D341Med (cell line): ENCODE measurements at regions not wholly inside any gene's neighbourhood (a gene's known extent, or its start where the extent isn't known, plus 50 kb on each side); places are given as distances from the start of the nearest gene placed in this dataset.

ENCODE experiments used
- DNase-seq: peaks from one replicate; pipeline ENCODE4 v3.0.0; 2012; ENCODE audit warnings: low spot score

- no peak for DNase-seq
Observed at GRCh38 chr1:118346936-118347335, 161.9 kb upstream of the SPAG17 start.

- no peak for DNase-seq
Observed at GRCh38 chr1:118340928-118341910, 156.2 kb upstream of the SPAG17 start.

- DNase-seq: peak; percentile 17
Observed at GRCh38 chr1:118339400-118340124, 154.5 kb upstream of the SPAG17 start.

GRCh38 chr1:118338936-118339335 lies 153.9 kb upstream of the SPAG17 start:
- no peak for DNase-seq

GRCh38 chr1:118337346-118337745 lies 152.3 kb upstream of the SPAG17 start:
- no peak for DNase-seq

- no peak for DNase-seq
Observed at GRCh38 chr1:118335331-118335732, 150.3 kb upstream of the SPAG17 start.

GRCh38 chr1:118334506-118334905 lies 149.5 kb upstream of the SPAG17 start:
- DNase-seq: no peak

- no peak for DNase-seq
Observed at GRCh38 chr1:118333601-118334210, 148.7 kb upstream of the SPAG17 start.

- DNase-seq: no peak
Observed at GRCh38 chr1:118326960-118327629, 142.1 kb upstream of the SPAG17 start.

GRCh38 chr1:118325550-118326225 lies 140.7 kb upstream of the SPAG17 start:
- no peak for DNase-seq

- no peak for DNase-seq
Observed at GRCh38 chr1:118323246-118323645, 138.2 kb upstream of the SPAG17 start.

GRCh38 chr1:118322331-118322730 lies 137.3 kb upstream of the SPAG17 start:
- DNase-seq: no peak

- no peak for DNase-seq
Observed at GRCh38 chr1:118321840-118322239, 136.8 kb upstream of the SPAG17 start.

- no peak for DNase-seq
Observed at GRCh38 chr1:118317842-118318614, 133.0 kb upstream of the SPAG17 start.

GRCh38 chr1:118306851-118307250 lies 121.8 kb upstream of the SPAG17 start:
- no peak for DNase-seq

- peak; percentile 42 for DNase-seq
Observed at GRCh38 chr1:118304722-118305359, 119.8 kb upstream of the SPAG17 start.

- DNase-seq: no peak
Observed at GRCh38 chr1:118303534-118303933, 118.5 kb upstream of the SPAG17 start.

GRCh38 chr1:118303064-118303463 lies 118.0 kb upstream of the SPAG17 start:
- no peak for DNase-seq

- no peak for DNase-seq
Observed at GRCh38 chr1:118302145-118302544, 117.1 kb upstream of the SPAG17 start.

- no peak for DNase-seq
Observed at GRCh38 chr1:118300808-118301207, 115.8 kb upstream of the SPAG17 start.
